NCI-H1417 (cell line): ENCODE measurements at regions not wholly inside any gene's neighbourhood (a gene's known extent, or its start where the extent isn't known, plus 50 kb on each side); places are given as distances from the start of the nearest gene placed in this dataset.
"Not testable (repeated sequence)": the region's sequence is repeated elsewhere in the genome, so short reads cannot be mapped to it uniquely, and the experiment has no call there.

ENCODE experiments used
- DNase-seq, 3 experiments: peaks; one replicate each; lab custom pipeline; 2025; lab: John Stamatoyannopoulos, UW

DNA sequence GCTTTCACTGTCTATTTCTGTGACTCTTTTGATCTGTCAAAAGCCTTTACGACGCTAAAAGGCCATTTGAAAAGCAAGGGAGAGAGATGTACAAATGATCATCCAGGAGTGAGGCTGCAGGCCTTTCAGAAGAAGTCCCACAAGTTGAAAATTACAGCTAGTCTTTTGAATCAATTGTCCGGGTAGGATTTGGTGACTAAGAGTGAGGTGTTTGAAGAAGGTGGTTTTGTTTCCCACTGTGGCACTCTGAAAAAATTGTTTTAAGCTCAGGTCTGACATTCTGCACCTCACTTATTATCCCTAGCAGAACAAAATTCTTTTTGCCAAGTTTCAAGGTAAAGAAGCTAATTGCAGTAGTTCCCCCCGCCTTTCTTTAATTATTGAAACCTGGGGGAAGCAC lies 50.8 kb upstream of the TMEM108 start:
- DNase-seq = no peak

DNA sequence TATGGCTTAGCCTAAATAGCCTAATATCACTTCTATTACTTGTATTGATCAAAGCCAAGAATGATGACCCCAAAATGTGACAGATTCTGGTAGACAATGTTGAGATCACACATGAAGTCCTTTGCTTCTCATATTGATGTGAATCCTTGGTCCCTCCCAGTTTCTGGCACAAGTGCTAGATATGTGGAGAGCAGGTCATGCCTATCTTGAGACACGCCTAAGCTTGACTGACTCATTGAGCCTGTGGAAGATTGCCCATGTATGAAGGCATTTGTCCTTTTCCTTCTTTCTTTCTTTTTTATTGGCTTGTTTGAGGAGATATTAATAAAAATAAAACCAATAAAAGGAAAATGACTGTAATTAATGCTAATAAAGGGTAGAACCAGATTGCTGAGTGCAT lies 54.0 kb upstream of the TMEM108 start:
- no peak for DNase-seq

DNA sequence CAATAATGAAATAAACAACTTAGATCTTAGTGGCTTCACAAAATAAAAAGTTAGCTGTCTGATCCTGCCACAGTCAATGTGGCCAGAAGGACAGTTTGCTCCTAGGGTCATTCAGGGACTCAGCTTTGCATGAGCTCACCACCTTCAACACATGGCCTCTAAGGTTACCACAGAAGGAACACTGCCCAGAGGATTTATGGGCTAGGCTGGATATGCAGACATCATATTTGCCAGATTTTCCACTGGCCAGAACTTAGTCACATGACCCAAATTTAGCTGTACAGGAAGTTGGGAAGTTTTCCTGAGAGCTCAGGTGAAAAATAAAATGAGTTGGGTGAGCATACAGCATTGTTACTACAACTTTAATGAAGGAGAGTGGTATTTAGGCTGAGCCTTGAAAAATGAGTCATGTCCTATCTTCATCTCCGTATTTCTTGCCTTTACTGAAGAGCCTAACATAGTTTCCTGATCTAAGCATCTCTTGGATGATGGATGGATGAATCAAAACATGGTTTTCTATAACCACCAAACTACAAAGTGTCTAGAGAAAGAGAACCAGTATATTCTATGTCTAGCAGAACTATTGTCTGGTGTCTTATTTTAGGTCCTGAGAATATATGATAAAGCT lies 54.9 kb upstream of the TMEM108 start:
- DNase-seq = no peak

- DNase-seq = no peak
Observed at GRCh38 chr3:132981719-132982118, 56.5 kb upstream of the TMEM108 start.

- DNase-seq = no peak
Observed at GRCh38 chr3:132980102-132980501, 58.1 kb upstream of the TMEM108 start.

DNA sequence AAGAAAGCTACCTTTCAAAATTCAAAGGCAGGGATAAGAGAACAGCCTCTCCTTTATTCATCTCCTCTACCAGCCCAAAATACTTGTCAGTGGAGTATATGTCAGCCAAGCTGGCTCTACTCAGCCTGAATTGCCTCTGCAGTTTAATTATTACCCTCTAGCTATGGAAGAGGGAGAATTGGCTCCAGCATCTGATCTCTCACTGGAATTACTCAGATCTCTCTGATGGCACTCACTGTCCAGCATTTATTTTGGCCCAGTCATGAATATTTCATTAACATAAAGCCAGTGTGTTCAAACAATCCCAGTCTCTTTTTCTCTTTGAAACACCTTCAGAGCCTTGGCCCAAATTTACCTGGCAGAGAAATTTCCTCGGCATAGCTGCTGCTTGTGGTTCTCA lies 58.6 kb upstream of the TMEM108 start:
- DNase-seq = no peak

DNA sequence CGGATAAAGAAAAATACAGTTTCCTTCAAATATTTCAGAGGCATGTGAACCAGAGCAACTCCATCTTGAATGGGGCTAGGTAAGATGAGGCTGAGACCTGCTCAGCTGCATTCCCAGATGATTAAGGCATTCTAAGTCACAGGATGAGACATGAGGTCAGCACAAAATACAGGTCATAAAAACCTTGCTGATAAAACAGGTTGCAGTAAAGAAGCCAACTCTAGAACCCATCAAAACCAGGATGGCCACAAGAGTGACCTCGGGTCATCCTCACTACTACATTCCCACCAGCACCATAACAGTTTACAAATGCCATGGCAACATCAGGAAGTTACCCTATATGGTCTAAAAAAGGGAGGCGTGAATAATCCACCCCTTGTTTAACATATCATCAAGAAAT lies 59.2 kb upstream of the TMEM108 start:
- DNase-seq = not testable (repeated sequence)

GRCh38 chr3:132978464-132978863 lies 59.7 kb upstream of the TMEM108 start:
- DNase-seq = no peak

GRCh38 chr3:132974097-132974496 lies 64.1 kb upstream of the TMEM108 start:
- DNase-seq = no peak

DNA sequence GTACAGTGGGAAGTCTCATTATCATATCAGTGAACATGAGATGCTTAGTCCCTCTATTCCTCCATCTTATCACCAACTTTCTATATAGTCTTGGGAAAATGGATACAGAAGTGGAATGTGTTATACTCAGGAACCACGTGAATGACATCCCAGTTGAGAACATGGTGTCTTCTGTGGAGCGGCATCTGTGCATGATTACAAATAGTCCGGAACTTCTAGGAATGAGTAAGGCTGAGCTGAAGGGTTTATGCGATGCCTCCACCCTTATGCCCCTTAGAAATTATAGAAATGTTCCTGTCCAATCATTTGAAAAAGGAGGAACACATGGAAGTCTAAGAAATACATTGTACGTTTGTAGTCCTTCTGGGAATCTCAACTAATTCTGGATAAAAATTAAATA lies 64.8 kb upstream of the TMEM108 start:
- DNase-seq = no peak

DNA sequence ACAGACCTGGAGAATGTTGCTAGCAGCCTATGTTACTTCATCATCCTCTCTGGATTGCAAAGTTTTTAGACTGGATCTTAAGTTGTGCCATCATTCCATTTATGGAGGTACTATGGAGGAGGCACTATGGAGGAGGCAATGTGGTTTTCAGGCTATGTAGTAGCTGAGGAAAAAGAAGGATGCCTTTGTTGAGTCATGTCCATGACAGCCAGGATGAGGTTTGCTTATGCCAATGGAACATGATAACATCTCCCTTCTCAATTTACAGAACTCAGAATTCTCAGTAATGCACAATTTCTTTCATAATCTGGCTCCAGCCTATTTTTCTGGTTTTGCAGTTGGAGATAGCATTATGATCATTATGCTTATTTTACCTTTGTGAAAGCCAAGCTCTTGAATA lies 65.9 kb upstream of the TMEM108 start:
- no peak for DNase-seq

- no peak for DNase-seq
Observed at GRCh38 chr3:132966374-132966773, 71.8 kb upstream of the TMEM108 start.

- peak in 1 of 3 experiments; percentile 35 for DNase-seq
Observed at GRCh38 chr3:132964266-132964665, 73.9 kb upstream of the TMEM108 start.

- no peak for DNase-seq
Observed at GRCh38 chr3:132963786-132964185, 74.4 kb upstream of the TMEM108 start.

GRCh38 chr3:132961991-132962390 lies 76.2 kb upstream of the TMEM108 start:
- no peak for DNase-seq

- DNase-seq = no peak
Observed at GRCh38 chr3:132953683-132954082, 84.5 kb upstream of the TMEM108 start.

DNA sequence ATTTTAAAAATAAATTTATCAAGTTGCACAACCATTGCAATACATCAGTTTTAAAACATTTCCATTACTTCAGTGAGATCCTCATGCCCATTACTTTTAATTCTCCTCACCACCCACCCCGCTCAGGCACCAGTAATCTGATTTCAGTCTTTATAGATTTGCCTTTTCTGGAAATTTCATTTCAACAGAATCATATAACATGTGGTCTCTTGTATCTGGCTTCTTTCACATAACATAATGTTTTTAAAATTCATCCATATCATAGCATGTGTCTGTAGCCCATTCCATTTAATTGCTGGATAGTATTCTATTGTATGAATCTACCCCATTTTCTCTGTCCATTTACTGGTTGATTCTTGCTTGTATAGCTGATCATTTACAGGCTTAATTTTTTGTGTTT lies 110.3 kb upstream of the TMEM108 start:
- DNase-seq = no peak

DNA sequence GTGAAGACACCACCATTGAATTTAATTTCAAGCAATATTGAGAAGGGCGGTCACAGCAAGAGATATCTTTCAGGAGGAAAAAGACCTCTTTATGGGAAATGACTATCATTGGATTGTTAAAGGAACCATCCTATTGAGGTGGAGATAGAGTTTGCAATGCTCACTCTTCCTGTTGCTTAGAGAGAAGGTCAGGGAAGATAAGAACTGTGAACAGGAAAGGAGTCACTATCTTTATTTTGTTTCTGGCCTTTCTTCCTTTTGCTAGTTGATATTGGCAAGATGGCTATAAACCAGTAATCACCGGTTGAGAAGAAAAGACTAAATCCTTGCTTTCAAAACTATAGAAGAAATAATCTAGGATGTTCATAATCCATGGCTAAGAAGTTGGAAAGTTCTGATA lies 112.1 kb upstream of the TMEM108 start:
- no peak for DNase-seq

DNA sequence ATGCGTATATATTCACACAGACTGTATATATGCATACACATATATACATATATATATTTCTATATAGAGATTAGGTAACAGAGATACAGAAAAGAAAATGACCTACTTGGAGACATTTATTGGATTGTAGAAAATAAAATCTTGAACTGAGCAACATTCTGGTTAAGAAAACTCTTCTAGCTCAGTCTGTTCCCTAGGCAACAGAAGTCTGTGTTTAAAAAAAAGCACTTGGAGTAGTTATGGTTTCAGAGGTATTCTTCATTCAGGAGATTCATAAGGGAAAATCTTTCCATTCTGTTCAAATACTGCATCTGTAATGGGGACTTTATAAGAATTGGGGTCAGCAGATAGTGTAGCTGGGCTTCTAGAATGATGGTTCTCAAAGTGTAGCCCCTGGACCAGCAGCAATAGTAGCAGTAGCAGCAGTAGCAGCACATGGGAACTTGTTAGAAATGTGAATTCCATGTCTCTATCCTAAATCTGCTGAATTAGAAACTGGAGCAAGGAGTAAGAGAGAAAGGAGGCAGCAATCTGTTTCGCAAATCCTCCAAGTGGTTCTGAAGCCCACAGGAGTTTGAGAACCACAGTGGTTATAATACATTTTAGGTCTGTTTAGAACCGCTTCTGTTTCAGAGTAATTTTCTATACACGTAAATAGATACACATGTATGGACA lies 112.8 kb upstream of the TMEM108 start:
- DNase-seq = no peak

DNA sequence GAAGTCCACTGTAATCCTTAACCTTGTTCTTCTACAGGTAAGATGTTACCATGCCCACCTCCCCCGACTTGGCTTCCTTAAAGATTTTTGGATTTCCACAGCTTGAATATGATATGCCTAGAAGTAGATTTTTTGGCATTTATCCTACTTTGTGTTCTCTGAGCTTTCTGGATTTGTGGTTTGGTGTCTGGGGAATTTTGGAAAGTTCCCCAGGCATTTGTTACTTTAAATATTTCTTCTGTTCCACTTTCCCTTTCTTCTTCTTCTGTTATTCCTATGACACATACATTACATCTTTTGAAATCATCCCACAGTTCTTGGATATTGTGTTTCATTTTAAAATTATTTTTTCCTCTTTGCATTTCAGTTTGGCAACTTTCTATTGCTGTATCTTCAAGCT lies 122.1 kb upstream of the TMEM108 start:
- no peak for DNase-seq

GRCh38 chr3:132912416-132912753 lies 125.8 kb upstream of the TMEM108 start:
- no peak for DNase-seq

GRCh38 chr3:132911741-132912415 lies 126.3 kb upstream of the TMEM108 start:
- DNase-seq = no peak

- DNase-seq = no peak
Observed at GRCh38 chr3:132907293-132907692, 130.9 kb upstream of the TMEM108 start.

DNA sequence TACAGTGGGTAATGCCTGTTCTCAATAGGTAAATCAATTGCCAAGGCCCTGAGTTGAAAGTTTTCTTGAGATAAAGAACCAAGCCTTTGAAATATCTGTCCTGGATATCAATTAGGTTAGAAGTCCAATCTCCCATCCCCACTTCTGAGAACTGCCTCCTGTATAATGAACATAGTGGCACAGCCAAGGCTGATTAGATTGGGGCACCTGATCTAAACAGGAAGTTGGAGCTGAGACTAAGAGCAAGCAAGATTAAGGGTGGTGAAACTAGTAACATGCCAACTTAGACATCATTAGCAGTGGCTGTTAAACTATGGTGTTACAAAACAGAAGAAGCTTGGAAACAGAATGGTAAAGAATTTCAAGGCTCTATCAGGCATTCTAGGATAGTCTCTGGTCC lies 137.7 kb upstream of the TMEM108 start:
- DNase-seq = no peak
